NCI-H748 (cell line): ENCODE measurements at regions not wholly inside any gene's neighbourhood (a gene's known extent, or its start where the extent isn't known, plus 50 kb on each side); places are given as distances from the start of the nearest gene placed in this dataset.
"Not testable (repeated sequence)": the region's sequence is repeated elsewhere in the genome, so short reads cannot be mapped to it uniquely, and the experiment has no call there.

Source experiments
- DNase-seq: peaks from one replicate; lab custom pipeline; 2025; ENCODE audit not compliant: unreplicated experiment; lab: John Stamatoyannopoulos, UW

DNA sequence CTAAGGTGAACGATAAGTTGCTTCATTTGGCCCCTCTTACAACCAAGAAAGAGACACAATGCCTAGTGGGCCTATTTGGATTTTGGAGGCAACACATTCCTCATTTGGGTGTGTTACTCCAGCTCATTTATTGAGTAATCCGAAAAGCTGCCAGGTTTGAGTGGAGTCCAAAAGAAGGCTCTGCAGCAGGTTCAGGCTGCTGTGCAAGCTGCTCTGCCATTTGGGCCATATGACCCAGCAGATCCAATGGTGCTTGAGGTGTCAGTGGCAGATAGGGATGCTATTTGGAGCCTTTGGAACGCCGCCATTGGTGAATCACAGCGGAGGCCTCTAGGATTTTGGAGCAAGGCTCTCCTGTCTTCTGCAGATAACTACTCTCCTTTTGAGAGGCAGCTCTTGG lies 176.4 kb downstream of the AKR1D1 start:
- DNase-seq = not testable (repeated sequence)

DNA sequence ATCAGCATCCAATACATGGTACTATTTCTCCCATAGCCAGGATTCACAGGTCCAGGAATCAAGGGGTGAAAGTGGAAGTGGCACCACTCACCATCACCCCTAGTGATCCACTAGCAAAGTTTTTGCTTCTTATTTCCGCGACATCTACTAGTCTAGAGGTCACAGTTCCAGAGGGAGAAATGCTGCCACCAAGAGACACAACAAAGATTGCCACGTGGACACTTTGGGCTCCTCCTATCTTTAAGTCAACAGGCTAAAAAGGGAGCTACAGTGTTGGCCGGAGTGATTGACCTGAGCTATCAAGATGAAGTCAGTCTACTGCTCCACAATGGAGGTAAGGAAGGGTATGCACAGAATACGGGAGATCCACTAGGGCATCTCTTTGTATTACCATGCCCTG lies 178.2 kb downstream of the AKR1D1 start:
- DNase-seq = no peak

DNA sequence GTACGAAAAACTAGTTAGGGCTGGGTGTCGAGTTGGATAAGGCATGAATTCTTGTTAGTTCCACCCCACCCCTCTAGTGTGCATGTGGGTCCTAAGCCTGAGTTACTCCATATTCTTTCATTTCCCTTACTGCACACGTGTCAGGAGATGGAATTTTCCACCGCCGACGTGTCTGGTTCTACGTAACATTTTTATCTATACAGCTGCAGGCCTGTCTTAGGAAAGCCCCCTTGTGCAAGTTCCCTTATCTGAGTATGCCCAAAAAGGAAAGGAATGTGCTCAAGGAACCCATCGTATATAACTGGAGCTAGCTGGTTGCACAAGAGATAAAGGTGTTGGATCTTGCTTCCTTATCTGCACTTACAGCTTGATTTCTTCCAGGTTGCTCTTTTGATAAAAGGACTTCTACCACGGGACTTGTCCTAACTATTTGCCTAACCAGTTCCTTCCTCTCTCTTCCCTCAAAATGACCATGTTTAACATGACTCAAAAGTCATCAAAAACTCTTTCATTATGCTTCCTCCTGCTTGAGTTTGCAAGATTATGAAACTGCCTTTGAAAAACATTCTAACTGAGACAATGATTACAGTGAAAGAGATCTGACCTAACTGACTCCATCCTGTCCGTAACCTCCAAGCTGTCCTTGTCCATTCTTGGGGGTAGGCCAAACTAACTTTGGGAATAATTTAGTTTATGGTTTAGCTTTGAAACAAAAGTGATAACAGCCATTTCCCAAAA lies 181.4 kb downstream of the AKR1D1 start:
- DNase-seq = no peak

DNA sequence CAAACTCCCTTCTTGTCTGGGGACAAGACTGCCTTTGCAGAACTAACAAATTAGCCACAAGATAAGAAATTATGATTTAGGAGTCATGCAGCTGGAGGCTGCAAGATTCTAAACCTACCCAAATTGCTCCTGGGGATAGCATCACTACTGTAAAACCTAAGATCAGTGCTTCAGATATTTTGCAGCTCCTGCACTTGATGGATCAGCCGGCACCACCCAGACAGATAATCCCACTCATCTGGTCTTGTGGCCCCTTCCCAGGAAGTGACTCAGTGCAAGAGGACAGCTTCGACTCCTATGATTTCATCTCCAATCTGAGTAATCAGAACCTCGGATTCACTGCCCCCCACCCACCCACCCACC lies 181.9 kb downstream of the AKR1D1 start:
- DNase-seq = no peak

DNA sequence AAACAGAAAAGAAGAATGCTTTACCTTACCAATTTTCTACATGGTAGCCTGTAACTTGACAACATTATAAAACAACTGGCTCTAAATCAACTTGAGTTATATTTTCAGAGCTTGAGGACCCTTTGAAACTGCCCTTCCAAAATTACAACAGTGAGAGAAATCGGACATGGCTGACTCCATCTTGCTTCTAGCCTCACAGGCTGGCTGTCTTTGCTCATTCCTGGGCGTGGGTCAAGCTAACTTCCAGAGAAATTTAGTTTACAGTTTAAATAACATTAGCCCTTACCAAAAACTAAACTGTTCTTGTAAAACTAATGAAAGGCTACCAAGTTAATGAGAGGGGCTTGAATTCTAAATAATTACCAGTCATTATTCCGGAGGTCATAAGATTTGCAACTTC lies 183.4 kb downstream of the AKR1D1 start:
- no peak for DNase-seq

DNA sequence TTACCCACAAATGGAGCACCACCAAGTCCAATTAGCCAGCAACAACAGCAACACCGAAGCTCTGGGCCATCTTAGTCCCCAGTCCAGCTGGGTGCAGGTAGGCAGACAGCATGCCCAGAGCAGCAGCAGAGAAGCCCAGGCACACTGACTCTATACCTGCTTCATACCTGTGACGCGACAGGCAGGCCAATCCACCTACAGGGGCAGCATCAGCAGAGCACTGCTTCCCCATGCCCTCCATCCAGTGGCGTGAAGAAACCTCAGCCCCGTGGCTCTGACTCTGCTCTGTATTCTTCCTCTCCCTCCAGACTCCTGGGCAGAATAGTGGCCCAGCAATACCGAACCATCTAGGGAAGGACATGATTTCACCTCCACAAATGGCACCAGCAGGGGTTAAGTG lies 191.7 kb downstream of the AKR1D1 start:
- no peak for DNase-seq

DNA sequence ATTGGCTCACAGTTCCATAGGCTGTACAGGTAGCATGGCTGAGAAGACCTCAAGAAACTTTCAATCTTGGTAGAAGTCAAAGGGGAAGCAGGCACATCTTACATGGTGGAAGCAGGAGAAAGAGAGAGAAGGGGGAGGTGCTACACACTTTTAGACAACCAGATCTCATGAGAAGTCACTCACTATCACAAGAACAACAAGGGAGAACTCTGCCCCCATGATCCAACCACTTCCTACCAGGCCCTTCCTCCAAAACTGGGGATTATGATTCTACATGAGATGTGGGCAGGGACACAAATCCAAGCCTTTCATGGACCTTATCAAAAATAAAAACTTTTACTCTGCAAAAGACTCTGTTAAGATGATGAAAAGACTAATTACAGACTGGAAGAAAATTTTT lies 183.2 kb upstream of the TRIM24 start:
- no peak for DNase-seq

DNA sequence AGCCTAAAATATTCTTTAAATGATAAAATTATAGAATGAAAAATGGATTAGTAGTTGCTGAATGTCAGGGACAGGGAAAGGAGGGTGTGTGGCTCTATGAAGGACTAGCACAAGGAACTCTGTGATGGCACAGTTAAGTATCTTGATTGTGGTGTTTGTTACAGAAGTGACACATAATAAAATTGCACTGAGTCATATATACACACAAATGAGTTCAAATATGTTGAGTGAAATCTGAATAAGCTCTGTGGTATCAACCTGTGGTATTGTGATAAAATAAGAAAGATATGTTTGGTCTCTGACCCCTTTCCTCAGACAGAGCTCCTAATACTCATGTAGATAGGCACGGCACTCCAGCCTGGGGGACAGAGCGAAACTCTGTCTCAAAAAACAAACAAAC lies 181.5 kb upstream of the TRIM24 start:
- no peak for DNase-seq

DNA sequence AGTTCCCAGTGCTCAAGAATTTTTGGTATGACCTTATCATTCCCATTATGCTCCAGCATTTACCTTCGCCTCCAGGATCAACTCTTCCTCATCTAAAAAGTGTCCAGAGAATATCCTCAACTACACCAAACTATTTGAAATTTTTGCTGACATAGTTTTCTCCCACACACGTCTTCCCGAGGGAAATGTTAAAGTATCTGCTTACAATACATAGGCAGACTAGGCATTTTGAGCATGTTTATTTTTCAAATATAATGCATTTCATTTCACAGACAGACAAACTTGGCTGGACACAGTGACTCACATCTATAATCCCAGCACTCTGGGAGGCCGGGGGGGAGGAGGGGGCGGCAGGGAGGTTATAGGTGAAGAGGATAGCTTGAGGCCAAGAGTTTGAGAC lies 177.1 kb upstream of the TRIM24 start:
- no peak for DNase-seq

DNA sequence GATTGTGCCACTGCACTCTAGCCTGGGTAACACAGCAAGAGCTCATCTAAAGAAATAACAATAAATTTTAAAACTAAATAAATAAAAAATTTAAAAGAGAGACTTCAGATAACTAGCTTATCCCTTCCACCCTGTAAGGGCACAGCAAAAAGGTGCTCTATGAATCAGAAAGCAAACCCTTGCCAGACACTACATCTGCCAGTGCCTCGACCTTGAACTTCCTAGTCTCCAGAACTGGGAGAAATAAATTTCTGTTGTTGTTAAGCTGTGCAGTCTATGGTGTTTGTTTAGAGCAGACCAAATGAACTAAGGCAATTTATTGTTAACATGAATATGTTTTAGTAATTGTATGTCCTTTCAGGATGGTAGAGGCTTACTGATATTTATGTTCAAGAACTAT lies 174.9 kb upstream of the TRIM24 start:
- no peak for DNase-seq

DNA sequence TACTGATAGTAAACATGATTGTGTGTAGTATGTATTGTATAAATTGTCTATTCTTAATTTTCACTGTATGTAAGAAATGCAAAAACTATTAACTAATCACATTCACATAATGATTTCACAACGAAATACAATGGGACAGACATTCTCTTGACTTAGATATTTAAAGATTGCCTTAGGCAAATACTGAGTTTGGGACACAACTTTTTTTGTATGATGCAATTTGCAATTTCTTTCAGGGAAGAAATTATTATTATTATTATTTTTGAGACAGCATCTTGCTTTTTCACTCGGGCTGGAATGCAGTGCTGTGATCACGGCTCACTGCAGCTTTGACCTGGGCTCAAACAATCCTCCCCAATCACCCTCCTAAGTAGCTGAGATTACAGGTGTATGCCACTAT lies 173.2 kb upstream of the TRIM24 start:
- no peak for DNase-seq

DNA sequence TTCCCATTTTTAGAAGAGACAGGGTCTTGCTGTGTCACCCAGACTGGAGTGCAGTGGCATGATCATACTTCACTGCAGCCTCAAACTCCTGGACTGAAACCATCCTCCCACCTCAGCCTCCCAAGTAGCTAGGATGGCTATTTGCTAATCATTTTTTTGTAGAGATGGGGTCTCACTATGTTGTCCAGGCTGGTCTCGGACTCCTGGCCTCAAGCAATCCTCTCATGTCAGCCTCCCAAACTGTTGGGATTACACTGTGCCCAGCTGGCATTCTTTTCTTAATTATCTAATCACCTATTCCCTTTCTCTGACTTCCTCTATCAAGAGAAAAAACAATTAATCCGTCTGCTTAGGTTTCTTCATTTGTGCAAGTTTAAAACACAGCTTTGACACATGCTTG lies 172.5 kb upstream of the TRIM24 start:
- DNase-seq = no peak

DNA sequence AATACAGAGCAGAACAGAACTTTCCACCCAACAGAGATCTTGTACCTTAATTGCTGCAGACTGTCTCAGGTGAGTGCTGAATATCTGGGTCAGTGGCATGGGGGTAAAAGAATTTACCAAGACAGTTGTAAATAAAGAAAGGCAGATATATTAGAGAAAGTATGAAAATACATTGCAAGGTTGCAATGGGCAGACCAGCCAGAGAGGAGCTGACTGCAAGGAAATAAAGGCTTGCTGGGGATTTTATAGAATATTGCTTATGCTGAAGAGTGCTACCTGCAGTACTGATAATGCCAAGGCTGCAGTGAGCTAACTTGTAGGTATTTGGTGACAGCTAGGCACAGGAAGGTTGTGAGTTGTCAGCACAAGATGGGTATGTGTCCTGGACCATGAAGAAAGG lies 171.0 kb upstream of the TRIM24 start:
- DNase-seq = no peak

DNA sequence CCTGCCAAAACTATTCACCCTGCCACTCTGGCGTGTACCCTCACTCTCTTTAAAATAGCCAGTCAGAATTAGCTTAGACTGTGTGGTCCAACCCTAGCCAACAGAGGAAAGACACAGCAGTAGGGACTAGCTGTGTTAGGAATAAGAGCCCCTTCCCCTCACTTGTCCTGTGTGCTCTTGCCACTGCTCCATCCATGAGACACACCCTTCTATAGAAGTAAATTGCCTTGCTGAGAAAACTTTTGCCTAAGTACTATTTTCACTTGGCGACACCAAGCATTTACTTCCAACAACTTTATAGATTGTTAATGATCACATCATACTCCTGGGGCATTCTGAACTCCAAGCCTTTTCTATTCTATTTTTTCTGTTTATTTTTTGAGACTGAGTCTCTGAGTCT lies 170.2 kb upstream of the TRIM24 start:
- DNase-seq = no peak

DNA sequence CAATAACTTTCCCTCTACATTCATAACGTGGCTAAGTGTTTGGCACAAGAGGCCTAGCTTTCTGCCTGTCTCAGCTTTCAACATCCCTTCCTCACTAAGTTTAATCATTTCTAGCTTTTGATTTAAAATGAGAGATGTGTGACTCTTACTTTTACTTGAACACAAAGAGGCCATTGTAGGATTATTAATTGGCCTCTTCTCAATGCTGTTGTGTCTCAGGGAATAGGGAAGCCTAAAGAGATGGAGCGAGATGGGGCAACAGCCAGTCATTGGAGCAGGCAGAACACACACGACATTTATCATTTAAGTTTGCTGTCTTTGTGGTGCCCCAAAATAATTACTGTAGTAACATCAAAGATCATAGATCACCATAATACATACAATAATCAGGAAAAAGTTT lies 167.1 kb upstream of the TRIM24 start:
- no peak for DNase-seq

DNA sequence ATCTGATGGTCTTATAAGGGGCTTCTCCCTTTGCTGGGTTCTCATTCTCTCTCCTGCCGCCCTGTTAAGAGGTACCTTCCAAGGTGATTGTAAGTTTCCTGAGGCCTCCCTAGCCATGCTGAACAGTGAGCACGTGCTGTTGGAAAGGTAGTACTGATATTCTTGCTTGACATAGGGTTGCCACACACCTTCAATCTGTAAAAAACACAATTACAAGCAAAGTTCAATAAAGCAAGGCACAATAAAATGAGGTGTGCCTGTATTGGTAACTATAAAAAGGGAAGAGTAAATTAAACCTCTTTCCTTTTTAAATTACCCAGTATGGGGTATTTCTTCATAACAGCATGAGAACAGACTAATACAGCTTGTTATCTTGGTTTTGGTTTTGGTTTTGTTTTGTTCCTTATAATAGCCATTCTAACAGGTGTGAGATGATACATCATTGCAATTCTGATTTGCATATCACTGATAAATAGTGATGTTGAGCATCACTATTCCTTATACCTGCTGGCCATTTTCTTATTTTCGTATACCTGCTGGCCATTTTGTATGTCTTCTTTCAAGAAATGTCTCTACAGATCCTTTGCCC lies 164.9 kb upstream of the TRIM24 start:
- no peak for DNase-seq

DNA sequence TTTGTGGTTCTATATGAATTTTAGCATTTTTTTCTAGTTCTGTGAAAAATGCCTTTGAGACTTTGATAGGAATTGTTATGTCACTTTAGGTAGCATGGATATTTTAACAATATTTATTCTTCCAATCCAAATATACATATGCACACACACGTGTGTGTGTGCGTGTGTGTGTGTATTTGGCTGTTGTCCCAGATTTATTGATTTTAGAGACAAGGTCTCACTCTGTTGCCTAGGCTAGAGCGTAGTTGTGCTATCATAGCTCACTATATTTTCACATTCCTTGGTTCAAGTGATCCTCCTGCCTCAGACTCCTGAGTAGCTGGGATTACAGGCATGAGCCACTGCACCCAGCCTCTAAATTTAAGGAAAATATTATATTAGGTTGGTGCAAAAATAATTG lies 162.5 kb upstream of the TRIM24 start:
- no peak for DNase-seq

DNA sequence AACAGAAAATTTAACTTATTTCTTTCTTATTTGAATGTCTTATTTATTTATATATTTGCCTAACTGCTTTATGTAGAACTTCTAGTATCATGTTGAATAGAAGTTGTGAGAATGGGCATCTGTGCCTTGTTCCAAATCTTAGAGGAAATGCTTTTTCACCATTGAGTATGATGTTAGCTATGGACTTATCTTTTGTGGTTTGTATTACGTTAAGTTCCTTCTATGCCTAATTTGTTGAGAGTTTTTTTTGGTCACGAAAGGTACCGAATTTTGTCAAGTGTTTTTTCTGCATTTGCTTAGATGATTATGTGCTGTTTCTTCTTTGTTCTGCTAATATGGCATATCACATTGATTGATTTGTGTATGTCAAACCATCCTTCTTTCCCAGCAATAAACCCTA lies 161.0 kb upstream of the TRIM24 start:
- DNase-seq = no peak

DNA sequence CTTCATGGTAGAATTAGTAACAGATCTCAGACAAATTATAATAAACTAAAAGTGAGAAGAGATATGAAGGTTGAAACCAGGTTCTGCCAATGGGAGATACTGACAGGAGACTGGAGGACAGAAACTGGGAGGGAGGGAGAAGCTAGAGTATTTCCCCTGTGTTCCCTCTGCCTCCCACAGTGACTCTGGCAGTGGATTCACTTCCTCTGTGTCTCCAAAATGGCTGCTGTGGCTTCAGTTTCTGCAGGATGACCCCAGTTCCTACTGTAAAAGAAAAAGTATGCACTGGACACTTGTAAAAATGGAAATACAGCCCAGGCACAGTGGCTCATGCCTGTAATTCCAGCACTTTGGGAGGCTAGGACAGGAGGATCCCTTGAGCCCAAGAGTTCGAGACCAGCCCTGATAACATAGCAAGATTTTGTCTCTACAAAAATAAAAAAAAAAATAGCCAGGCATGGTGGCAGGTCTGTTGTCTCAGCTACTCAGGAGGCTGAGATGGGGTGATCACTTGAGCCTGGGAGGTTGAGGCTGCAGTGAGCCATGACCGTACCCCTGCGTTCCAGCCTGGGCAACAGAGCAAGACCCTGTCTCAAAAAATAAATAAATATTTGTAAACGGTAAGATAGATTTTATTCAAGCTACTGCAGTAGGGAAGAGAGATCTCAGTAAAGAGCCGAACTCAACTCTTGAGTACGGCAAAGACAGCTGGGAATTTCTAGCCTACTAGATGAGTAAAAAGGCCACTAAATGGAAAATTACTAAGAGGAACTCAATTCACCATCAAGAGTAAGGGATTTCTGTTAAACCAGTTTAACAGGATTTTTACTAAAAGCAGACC lies 156.6 kb upstream of the TRIM24 start:
- no peak for DNase-seq

DNA sequence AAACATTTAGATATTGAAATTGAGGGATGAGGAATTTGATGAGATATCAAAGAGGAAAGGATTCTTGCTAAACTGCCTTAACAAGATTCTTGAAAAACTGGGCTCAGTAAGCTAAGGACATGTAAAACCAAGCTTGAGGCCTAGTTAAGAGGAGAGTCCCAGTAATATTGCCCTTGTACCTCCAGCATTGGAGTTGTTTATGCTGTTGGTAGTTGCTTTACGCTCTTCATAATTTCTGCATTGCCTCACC lies 156.1 kb upstream of the TRIM24 start:
- DNase-seq = no peak

DNA sequence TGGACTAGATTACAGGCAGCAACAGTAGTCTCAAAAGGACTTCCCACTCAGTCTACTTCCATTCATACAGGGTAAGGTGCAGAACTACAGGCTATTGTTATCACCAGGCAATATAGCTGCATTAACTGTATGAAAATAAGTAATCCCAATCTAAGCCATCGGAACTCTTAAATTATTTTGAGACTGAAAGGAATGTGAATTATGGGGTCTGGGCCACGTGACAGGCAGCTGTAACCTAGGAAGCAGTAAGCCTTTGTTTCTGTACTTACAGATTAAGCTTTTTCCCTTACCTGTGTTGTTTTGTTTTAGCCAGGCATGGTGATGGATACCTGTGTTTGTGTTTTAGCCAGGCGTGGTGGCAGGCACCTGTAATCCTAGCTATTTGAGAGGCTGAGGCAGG lies 152.4 kb upstream of the TRIM24 start:
- no peak for DNase-seq

DNA sequence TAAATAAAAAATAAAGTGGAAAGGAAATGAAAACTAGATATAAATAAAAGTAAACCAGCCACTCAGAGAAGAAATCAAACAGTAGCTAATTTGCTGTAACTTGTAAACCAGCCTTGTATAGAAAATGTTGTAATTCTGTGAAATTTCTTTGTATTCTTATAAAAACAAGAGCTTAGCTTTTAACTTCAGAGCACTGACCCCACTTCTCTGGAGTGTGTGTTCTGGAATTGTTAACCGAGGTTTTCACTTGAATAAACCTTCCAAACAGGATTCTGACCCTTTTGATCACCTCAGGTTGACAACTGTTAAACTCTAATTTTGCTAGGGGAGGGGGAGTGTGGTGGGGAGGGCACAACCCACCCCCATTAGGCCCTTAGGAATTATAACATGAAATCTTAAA lies 151.9 kb upstream of the TRIM24 start:
- no peak for DNase-seq

DNA sequence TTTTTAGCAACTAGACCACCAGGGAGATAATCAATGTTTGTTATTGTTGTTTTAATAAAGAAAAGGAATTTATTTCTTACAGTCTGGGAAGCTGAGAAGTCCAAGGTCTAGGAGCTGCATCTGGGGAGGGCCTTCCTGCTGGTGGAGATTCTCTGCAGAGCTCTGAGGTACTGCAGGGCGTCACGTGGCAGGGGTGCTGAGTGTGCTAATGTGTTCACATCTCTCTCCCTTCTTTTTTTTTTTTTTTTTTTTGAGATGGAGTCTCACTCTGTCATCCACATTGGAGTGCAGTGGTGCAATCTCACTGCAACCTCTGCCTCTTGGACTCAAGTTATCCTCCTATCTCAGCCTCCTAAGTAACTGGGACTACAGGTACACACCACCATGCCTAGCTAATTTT lies 150.9 kb upstream of the TRIM24 start:
- DNase-seq = no peak
